GM12878 (cell line): ENCODE measurements at regions not wholly inside any gene's neighbourhood (a gene's known extent, or its start where the extent isn't known, plus 50 kb on each side); places are given as distances from the start of the nearest gene placed in this dataset.

ENCODE experiments used
- ATAC-seq: fragments of 200-7000 bp; cut with Tn5 transposase; 3 replicates; pipeline ENCODE4 v1.9.1; 2020; ENCODE audit warnings: mild to moderate bottlenecking, moderate library complexity
- BruUV-seq: library from RNA; stranded (reverse); fragments of 400-500 nt; replicated peaks from 2 replicates; lab custom pipeline; 2021; lab: Mats Ljungman, UMichigan
- CTCF ChIA-PET: fragments of 300-600 bp; sonication (Branson Sonifier 250); formaldehyde crosslinking; extraction: SDS; loops from one replicate; lab custom pipeline; 2021; ENCODE audit warnings: inconsistent platforms; lab: Yijun Ruan, JAX
- POLR2A ChIA-PET: fragments of 350-600 bp; formaldehyde crosslinking; extraction: SDS; loops from one replicate; lab custom pipeline; 2021; ENCODE audit warnings: inconsistent platforms; lab: Charles Lee
- RAD21 ChIA-PET: fragments of 300-600 bp; sonication (Branson Sonifier 250); formaldehyde crosslinking; loops from one replicate; lab custom pipeline; 2023; ENCODE audit warnings: antibody characterized with exemption; ENCODE audit not compliant: unreplicated experiment; lab: Charles Lee
- SMC1A ChIA-PET: fragments of 300-600 bp; sonication (Branson Sonifier 250); formaldehyde crosslinking; loops from one replicate; lab custom pipeline; 2023; ENCODE audit not compliant: unreplicated experiment, uncharacterized antibody; lab: Charles Lee
- DNase-seq: peaks from one replicate; pipeline ENCODE4 v3.0.0-alpha.2; 2011; ENCODE audit warnings: low read depth, low spot score
- FAIRE-seq: peaks from 3 replicates; lab custom pipeline; 2011; peaks lifted over from hg19 to GRCh38; lab: Jason Lieb, UNC
- H2AFZ ChIP-seq: 2 replicates; pipeline ENCODE4 v1.6.0; 2011; ENCODE audit warnings: low read depth, low read length, control low read depth; ENCODE audit not compliant: control insufficient read depth
- H3K27ac ChIP-seq: 2 replicates; pipeline ENCODE4 v1.5.1; 2011; ENCODE audit warnings: control low read depth; ENCODE audit not compliant: control insufficient read depth, insufficient read depth
- H3K27me3 ChIP-seq, 2 experiments: replicated peaks in 1 of 2; 2 replicates each; pipeline versions ENCODE4 v1.6.0 to v1.6.1; 2011; ENCODE audit warnings: low read length in 1 of 2; ENCODE audit not compliant: control insufficient read depth in 2 of 2, insufficient read depth in 2 of 2
- H3K36me3 ChIP-seq, 2 experiments: 2 replicates each; pipeline ENCODE4 v1.5.1; 2011; ENCODE audit warnings: low read length in 1 of 2; ENCODE audit not compliant: control insufficient read depth in 2 of 2, insufficient read depth in 2 of 2
- H3K4me1 ChIP-seq: 2 replicates; pipeline ENCODE4 v1.6.1; 2011; ENCODE audit warnings: mild to moderate bottlenecking, low read length, moderate library complexity, mixed read lengths; ENCODE audit not compliant: control insufficient read depth, insufficient read depth
- H3K4me2 ChIP-seq: 2 replicates; pipeline ENCODE4 v1.6.0; 2011; ENCODE audit warnings: control low read depth; ENCODE audit not compliant: control insufficient read depth, insufficient read depth
- H3K4me3 ChIP-seq: fragments of 200-600 bp; sonication (generic); 2 replicates; pipeline ENCODE4 v1.5.1; 2016
- H3K79me2 ChIP-seq: 2 replicates; pipeline ENCODE4 v1.6.0; 2011; ENCODE audit warnings: low read length; ENCODE audit not compliant: control insufficient read depth, insufficient read depth
- H3K9ac ChIP-seq: 2 replicates; pipeline ENCODE4 v1.8.0; 2011; ENCODE audit warnings: low read length, control low read depth, mixed read lengths; ENCODE audit not compliant: control insufficient read depth, insufficient read depth
- H3K9me3 ChIP-seq: replicated peaks from 3 replicates; pipeline ENCODE4 v1.5.1; 2011; ENCODE audit warnings: mild to moderate bottlenecking, low read length; ENCODE audit not compliant: control insufficient read depth, insufficient read depth
- H4K20me1 ChIP-seq: 2 replicates; pipeline ENCODE4 v1.6.0; 2011; ENCODE audit not compliant: control insufficient read depth, insufficient read depth
- CBX5 ChIP-seq: sonication (generic); IDR thresholded peaks from 2 replicates; pipeline ENCODE4 v1.6.1; 2016; ENCODE audit warnings: low read depth, moderate library complexity, mild to moderate bottlenecking, inconsistent platforms
- ZNF384 ChIP-seq: IDR thresholded peaks from 2 replicates; pipeline ENCODE4 v1.6.1; 2012; ENCODE audit warnings: low read depth, mild to moderate bottlenecking, low read length, improper control_type of control experiment, borderline replicate concordance
- WGBS: methylation state at CpG from one replicate; pipeline ENCODE4 v1.1.6; 2016; ENCODE audit warnings: low lambda C conversion rate; ENCODE audit not compliant: insufficient replicate concordance, insufficient coverage; ENCODE audit errors: missing lambda C conversion rate; 5-methylcytosine and 5-hydroxymethylcytosine counted together
- in situ Hi-C: fragments of 300-500 bp; cut with MboI; formaldehyde crosslinking; loops from 9 replicates; pipeline ENCODE4 v1.14.3; 2018; ENCODE audit warnings: mixed read lengths
- intact Hi-C: fragments of 100-400 bp; cut with micrococcal nuclease; formaldehyde crosslinking; loops from one replicate; pipeline ENCODE4 v1.14.2; 2022; ENCODE audit not compliant: unreplicated experiment
- TF ChIP-seq, protein P1 (sequence below): IDR thresholded peaks from 2 replicates; pipeline ENCODE4 v1.6.1; 2011; ENCODE audit warnings: low read depth, low read length, improper control_type of control experiment, borderline replicate concordance
- TF ChIP-seq, protein P2 (sequence below): fragments of 450-650 bp; IDR thresholded peaks from 2 replicates; pipeline ENCODE4 v1.6.1; 2017; ENCODE audit warnings: mild to moderate bottlenecking, low read depth, inconsistent platforms; ENCODE audit not compliant: poor library complexity, severe bottlenecking
- TF ChIP-seq, protein P3 (sequence below): fragments of 150-350 bp; IDR thresholded peaks from 2 replicates; pipeline ENCODE4 v1.6.1; 2014; ENCODE audit warnings: mild to moderate bottlenecking, low read depth, low read length

DNA sequence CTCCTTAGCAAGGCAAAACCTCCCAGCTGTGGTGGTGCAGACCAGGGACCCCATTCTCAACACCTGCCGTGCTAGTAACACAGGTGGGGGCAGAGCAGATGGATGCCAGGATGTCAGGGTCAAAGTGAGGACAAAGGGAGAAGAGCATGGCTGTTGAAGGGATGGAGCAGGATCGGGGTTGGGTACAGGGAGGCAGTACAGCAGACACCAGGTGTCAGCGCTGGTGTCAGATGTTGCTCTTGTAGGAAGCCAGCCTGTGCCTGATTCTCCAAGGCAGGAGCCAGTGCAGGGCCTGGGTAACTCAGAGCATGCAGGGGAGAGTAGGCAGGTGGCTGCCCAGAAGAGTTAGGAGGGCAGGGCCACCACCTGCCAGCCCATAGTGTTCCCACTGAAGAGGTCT, 222.1 kb upstream of the SPRED2 start:
- H3K4me3 ChIP-seq: no peak overlapping the region
- FAIRE-seq (no peak), ATAC-seq (no peak), DNase-seq (no peak)
- BruUV-seq: no TSS peak
- in situ Hi-C loops (no loop called here), intact Hi-C loops (no loop called here)
- no peaks in the 10 kb centered on the region for H3K79me2 ChIP-seq
- H3K4me2 ChIP-seq: no peak overlapping the region
- 0 out of 2 replicates have a peak, but pooled peaks cover 2% of the 10 kb centered on the region for H3K4me1 ChIP-seq
- ChIA-PET RAD21 (no interaction called here), SMC1A (interaction anchor here (0.5 kb wide), 1 partner anchor 664 kb away, joined by 3 read pairs; no protein-coding TSS in a partner anchor), CTCF (no interaction called here), POLR2A (no interaction called here)
- H3K36me3 ChIP-seq: no peaks in the 10 kb centered on the region
- no peak overlapping the region for H2AFZ ChIP-seq
- no peaks in the 10 kb centered on the region for H4K20me1 ChIP-seq
- 35% methylated on average over 3 of the region's 3 CpGs for WGBS
- TF ChIP-seq, protein P1, sequence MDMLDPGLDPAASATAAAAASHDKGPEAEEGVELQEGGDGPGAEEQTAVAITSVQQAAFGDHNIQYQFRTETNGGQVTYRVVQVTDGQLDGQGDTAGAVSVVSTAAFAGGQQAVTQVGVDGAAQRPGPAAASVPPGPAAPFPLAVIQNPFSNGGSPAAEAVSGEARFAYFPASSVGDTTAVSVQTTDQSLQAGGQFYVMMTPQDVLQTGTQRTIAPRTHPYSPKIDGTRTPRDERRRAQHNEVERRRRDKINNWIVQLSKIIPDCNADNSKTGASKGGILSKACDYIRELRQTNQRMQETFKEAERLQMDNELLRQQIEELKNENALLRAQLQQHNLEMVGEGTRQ: no peak
- TF ChIP-seq, protein P2, sequence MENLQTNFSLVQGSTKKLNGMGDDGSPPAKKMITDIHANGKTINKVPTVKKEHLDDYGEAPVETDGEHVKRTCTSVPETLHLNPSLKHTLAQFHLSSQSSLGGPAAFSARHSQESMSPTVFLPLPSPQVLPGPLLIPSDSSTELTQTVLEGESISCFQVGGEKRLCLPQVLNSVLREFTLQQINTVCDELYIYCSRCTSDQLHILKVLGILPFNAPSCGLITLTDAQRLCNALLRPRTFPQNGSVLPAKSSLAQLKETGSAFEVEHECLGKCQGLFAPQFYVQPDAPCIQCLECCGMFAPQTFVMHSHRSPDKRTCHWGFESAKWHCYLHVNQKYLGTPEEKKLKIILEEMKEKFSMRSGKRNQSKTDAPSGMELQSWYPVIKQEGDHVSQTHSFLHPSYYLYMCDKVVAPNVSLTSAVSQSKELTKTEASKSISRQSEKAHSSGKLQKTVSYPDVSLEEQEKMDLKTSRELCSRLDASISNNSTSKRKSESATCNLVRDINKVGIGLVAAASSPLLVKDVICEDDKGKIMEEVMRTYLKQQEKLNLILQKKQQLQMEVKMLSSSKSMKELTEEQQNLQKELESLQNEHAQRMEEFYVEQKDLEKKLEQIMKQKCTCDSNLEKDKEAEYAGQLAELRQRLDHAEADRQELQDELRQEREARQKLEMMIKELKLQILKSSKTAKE: no peak
- TF ChIP-seq CBX5 (no peak), ZNF384 (no peak)
- TF ChIP-seq, protein P3, sequence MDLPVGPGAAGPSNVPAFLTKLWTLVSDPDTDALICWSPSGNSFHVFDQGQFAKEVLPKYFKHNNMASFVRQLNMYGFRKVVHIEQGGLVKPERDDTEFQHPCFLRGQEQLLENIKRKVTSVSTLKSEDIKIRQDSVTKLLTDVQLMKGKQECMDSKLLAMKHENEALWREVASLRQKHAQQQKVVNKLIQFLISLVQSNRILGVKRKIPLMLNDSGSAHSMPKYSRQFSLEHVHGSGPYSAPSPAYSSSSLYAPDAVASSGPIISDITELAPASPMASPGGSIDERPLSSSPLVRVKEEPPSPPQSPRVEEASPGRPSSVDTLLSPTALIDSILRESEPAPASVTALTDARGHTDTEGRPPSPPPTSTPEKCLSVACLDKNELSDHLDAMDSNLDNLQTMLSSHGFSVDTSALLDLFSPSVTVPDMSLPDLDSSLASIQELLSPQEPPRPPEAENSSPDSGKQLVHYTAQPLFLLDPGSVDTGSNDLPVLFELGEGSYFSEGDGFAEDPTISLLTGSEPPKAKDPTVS: no peak
- no peaks in the 10 kb centered on the region; a peak in 1 of 4 replicates for H3K27me3 ChIP-seq
- no peak overlapping the region for H3K27ac ChIP-seq
- H3K9me3 ChIP-seq: no peaks in the 10 kb centered on the region
- no peak overlapping the region for H3K9ac ChIP-seq
